Stimulated activated naive CD8-positive, alpha-beta T cell treated with anti-CD3 and anti-CD28 coated beads, Interleukin-15, Interleukin-2, amounts not matched to agents 100 ng/mL and 50 ng/mL, for 24 hours (primary cell): ENCODE measurements at regions not wholly inside any gene's neighbourhood (a gene's known extent, or its start where the extent isn't known, plus 50 kb on each side); places are given as distances from the start of the nearest gene placed in this dataset.
"Not testable (repeated sequence)": the region's sequence is repeated elsewhere in the genome, so short reads cannot be mapped to it uniquely, and the experiment has no call there.

ENCODE experiments used
- H3K27ac Mint-ChIP-seq: one replicate; pipeline ENCODE4 v1.8.0; 2021; ENCODE audit warnings: mild to moderate bottlenecking, mixed read lengths
- H3K27me3 Mint-ChIP-seq: one replicate; pipeline ENCODE4 v1.8.0; 2021; ENCODE audit warnings: mixed read lengths
- H3K36me3 Mint-ChIP-seq: one replicate; pipeline ENCODE4 v1.8.0; 2021; ENCODE audit warnings: low read depth, mixed read lengths
- H3K4me1 Mint-ChIP-seq: one replicate; pipeline ENCODE4 v1.8.0; 2021; ENCODE audit warnings: low read depth, mixed read lengths
- H3K4me3 Mint-ChIP-seq: one replicate; pipeline ENCODE4 v1.8.0; 2021; ENCODE audit warnings: mild to moderate bottlenecking, mixed read lengths
- H3K9me3 Mint-ChIP-seq: one replicate; pipeline ENCODE4 v1.8.0; 2021; ENCODE audit warnings: mixed read lengths

DNA sequence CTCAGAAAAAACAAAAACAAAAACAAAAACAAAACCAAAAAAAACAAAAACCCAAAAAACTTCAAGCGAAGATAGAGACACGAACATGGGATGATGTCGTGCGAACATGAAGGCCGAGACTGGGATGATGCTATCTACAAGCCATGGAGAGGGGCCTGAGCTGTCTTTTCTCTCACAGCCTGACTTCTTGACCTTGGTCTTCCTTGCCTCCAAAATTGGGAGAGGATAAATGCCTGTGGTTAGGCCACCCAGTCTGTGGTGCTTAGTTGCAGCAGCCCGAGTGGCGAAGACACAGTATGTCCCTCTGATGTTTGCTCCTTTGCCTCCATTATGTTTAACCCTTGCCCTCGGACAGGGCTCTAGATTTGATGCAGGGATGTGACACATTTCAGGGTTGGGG, 130.4 kb upstream of the BASP1 start:
- no peaks in the 10 kb centered on the region for H3K27me3 Mint-ChIP-seq
- no peaks in the 10 kb centered on the region for H3K9me3 Mint-ChIP-seq
- H3K27ac Mint-ChIP-seq: no peak overlapping the region
- H3K4me1 Mint-ChIP-seq: no peaks in the 10 kb centered on the region
- H3K36me3 Mint-ChIP-seq: no peaks in the 10 kb centered on the region
- no peak overlapping the region for H3K4me3 Mint-ChIP-seq

DNA sequence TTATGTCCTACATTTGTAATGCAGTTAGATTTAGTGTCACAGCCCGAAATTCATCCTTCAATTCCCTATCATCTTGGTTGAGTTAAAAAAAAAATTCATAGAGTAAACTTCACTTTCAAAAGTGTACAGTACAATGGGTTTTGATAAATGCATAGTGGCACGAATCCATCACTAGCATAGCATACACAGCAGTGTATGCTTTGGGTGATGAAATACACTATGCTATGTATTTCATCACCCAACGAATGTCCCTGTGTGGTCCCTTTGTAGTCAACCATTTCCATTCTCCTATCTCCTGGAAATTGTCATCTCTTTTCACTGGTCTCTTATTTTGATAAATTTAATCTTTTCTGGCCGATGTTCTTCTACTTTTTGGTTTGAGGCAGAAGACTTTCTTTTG, 129.4 kb upstream of the BASP1 start:
- H3K36me3 Mint-ChIP-seq: no peaks in the 10 kb centered on the region
- peaks cover 3% of the 10 kb centered on the region for H3K9me3 Mint-ChIP-seq
- no peak overlapping the region for H3K27ac Mint-ChIP-seq
- H3K4me1 Mint-ChIP-seq: no peaks in the 10 kb centered on the region
- H3K4me3 Mint-ChIP-seq: no peak overlapping the region
- H3K27me3 Mint-ChIP-seq: no peaks in the 10 kb centered on the region

DNA sequence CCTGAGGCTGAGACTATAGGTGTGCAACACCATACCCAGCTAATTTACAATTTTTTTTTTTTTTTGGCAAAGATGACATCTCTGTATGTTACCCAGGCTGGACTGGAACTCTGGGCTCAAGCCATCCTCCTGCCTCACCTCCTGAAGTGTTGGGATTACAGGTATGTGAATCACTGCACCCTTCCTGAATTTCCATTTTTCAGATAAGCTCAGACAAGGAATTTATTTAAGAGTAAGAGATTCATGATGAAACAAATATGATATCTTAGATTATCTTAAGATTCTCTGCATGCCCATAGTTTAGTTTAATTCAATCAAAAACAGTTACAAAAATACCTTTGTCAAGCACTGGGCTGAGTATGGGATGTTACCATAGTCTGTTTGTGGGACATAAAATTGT, 128.4 kb upstream of the BASP1 start:
- H3K27me3 Mint-ChIP-seq: no peaks in the 10 kb centered on the region
- H3K36me3 Mint-ChIP-seq: no peaks in the 10 kb centered on the region
- peaks cover 3% of the 10 kb centered on the region for H3K9me3 Mint-ChIP-seq
- H3K27ac Mint-ChIP-seq: no peak overlapping the region
- no peaks in the 10 kb centered on the region for H3K4me1 Mint-ChIP-seq
- no peak overlapping the region for H3K4me3 Mint-ChIP-seq

DNA sequence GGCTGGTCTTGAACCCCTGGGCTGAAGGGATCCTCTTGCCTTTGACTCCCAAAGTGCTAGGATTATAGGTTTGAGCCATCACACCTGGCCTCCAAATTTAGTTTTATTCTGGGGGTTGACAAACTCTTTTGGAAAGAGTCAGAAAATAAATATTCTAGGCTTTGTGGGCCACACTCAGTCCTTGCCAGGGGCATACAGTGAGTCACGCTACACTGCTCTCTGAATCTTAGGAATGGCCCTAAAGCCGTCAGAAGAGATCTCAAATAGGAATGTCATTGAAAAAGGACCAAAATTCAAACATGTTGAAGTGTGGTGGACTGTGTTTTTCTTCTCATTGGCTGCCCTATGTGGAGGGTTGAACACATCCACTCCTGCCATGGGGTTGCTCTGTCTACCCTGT, 127.7 kb upstream of the BASP1 start:
- H3K36me3 Mint-ChIP-seq: no peaks in the 10 kb centered on the region
- no peaks in the 10 kb centered on the region for H3K4me1 Mint-ChIP-seq
- H3K9me3 Mint-ChIP-seq: peaks cover 3% of the 10 kb centered on the region
- no peak overlapping the region for H3K4me3 Mint-ChIP-seq
- H3K27me3 Mint-ChIP-seq: no peaks in the 10 kb centered on the region
- H3K27ac Mint-ChIP-seq: no peak overlapping the region

DNA sequence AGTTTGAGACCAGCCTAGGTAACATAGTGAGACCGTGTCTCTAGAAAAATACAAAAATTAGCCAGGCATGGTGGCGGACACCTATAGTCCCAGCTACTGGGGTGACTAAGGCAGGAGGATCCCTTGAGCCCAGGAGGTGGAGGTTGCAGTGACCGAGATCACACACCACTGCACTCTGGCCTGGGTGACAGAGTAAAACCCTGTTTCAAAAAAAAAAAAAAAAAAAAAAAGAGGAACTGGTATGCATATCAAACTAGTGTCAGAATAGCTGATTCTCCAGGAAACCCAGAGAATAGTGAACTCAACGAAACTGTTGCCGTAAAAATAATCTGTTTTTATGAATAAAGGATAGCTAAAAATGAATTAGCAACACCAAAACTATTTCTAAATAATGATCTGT, 126.6 kb upstream of the BASP1 start:
- Mint-ChIP-seq H3K9me3 (peaks cover 6% of the 10 kb centered on the region), H3K36me3 (no peaks in the 10 kb centered on the region), H3K27ac (no peak overlapping the region), H3K27me3 (no peaks in the 10 kb centered on the region), H3K4me1 (no peaks in the 10 kb centered on the region), H3K4me3 (no peak overlapping the region)

DNA sequence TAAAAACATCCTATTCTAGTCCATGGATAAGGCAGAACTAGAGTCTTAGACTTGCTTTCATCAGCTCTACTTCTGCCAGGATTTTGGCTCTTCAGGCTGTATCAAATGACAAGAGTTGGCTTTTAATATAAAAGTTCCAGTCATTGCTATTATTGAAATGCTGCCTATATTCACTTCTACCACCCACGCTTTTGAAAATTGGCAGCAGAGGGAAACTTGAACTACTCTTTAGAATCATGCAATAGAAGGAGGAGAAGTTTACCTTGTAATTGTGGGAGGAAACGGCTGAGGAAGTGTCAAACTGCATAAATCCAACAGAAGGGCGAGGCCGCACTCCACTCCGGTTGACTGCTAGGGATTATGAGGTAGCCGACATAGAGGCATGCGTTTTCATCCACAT, 122.6 kb upstream of the BASP1 start:
- no peak overlapping the region for H3K4me3 Mint-ChIP-seq
- peaks cover 6% of the 10 kb centered on the region for H3K9me3 Mint-ChIP-seq
- no peak overlapping the region for H3K27ac Mint-ChIP-seq
- H3K36me3 Mint-ChIP-seq: no peaks in the 10 kb centered on the region
- H3K27me3 Mint-ChIP-seq: no peaks in the 10 kb centered on the region
- no peaks in the 10 kb centered on the region for H3K4me1 Mint-ChIP-seq

- H3K4me3 Mint-ChIP-seq: no peak overlapping the region
- H3K27ac Mint-ChIP-seq: no peak overlapping the region
- no peaks in the 10 kb centered on the region for H3K27me3 Mint-ChIP-seq
- H3K9me3 Mint-ChIP-seq: peaks cover 6% of the 10 kb centered on the region
- H3K4me1 Mint-ChIP-seq: no peaks in the 10 kb centered on the region
- no peaks in the 10 kb centered on the region for H3K36me3 Mint-ChIP-seq
Measured at GRCh38 chr5:17096952-17097695, 120.3 kb upstream of the BASP1 start.

- H3K36me3 Mint-ChIP-seq: no peaks in the 10 kb centered on the region
- H3K9me3 Mint-ChIP-seq: peaks cover 3% of the 10 kb centered on the region
- H3K4me3 Mint-ChIP-seq: no peak overlapping the region
- H3K4me1 Mint-ChIP-seq: no peaks in the 10 kb centered on the region
- H3K27ac Mint-ChIP-seq: no peak overlapping the region
- H3K27me3 Mint-ChIP-seq: no peaks in the 10 kb centered on the region
Measured at GRCh38 chr5:17099946-17100345, 117.5 kb upstream of the BASP1 start.

- no peaks in the 10 kb centered on the region for H3K4me1 Mint-ChIP-seq
Measured at GRCh38 chr5:17103461-17103860, 114.0 kb upstream of the BASP1 start.

DNA sequence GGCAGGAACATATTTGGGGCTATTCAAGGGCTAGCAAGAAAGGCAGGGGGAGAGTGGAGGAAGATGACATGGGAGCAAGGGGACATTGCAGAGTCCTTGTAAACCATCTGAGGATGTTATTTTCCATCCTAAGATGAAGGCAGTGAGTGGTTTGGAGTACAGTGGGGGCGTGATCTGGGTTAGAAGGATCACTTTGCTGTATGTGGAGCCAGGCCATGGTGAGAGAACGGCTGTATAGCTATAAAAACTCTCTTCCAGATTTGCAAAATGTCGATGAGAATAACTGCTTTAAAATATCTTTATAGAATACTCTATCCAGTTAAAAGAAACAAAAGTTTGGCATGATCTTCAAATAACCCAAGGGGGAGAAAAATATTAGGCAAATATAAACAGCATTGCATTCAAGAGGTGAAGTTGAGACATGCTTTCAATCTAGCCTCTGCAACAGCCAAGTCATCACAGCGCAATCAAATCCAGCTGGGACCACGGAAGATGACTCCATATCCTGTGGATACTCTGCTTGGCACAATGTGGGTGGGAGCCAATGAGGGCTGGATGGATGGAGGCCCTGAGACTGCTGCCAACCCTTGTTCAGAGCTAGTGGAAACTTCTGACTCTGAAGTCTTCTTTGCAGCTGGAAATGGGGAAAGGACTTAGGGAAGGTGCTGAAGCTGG, 111.5 kb upstream of the BASP1 start:
- Mint-ChIP-seq H3K9me3 (no peaks in the 10 kb centered on the region), H3K27me3 (no peaks in the 10 kb centered on the region), H3K27ac (no peak overlapping the region), H3K36me3 (no peaks in the 10 kb centered on the region), H3K4me3 (no peak overlapping the region), H3K4me1 (no peaks in the 10 kb centered on the region)

More at GRCh38 chr5:17103461-17103860, 114.0 kb upstream of the BASP1 start:
- Mint-ChIP-seq H3K27ac (no peak overlapping the region), H3K36me3 (no peaks in the 10 kb centered on the region), H3K27me3 (no peaks in the 10 kb centered on the region), H3K9me3 (no peaks in the 10 kb centered on the region), H3K4me3 (no peak overlapping the region)

- no peak overlapping the region for H3K4me3 Mint-ChIP-seq
- no peaks in the 10 kb centered on the region for H3K27me3 Mint-ChIP-seq
- H3K36me3 Mint-ChIP-seq: no peaks in the 10 kb centered on the region
- H3K4me1 Mint-ChIP-seq: no peaks in the 10 kb centered on the region
- H3K9me3 Mint-ChIP-seq: no peaks in the 10 kb centered on the region
- no peak overlapping the region for H3K27ac Mint-ChIP-seq
Measured at GRCh38 chr5:17106521-17106920, 110.9 kb upstream of the BASP1 start.

- not testable (repeated sequence) for H3K27me3 Mint-ChIP-seq, H3K4me3 Mint-ChIP-seq, H3K36me3 Mint-ChIP-seq, H3K27ac Mint-ChIP-seq, H3K9me3 Mint-ChIP-seq, H3K4me1 Mint-ChIP-seq
Measured at GRCh38 chr5:17112091-17112716, 105.2 kb upstream of the BASP1 start.

DNA sequence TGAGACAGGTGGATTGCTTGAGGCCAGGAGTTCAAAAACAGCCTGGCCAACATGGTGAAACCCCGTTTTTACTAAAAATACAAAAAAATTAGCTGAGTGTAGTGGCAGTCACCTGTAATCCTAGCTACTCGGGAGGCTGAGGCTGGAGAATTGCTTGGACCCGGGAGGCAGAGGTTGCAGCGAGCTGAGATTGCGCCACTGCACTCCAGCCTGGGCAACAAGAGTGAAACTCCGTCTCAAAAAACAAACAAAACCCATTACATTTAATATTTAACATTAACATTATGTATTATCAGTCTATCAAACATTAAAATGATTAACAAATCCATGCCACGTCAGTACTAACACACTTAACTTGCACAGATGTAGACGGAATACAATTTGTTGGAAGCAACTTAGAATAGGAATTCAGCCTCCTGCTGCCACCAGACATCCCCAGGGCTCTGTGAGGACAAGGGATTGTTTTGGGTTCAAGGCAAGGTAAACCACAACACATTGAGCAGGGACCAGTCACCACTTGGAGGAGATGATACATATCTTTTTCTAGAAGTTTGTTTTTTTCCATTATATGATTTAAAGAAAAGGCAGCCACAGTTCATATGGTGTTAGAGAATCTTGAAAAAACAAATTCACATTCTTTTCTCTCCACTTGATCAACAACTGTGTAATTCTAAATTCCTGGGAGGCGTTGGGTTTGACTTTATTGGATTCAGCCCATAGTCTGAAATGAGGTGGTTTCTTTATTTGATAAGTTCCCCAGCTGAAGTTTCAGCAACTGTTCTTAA, 104.1 kb upstream of the BASP1 start:
- peaks cover under 1% of the 10 kb centered on the region for H3K4me1 Mint-ChIP-seq
- no peak overlapping the region for H3K27ac Mint-ChIP-seq
- no peaks in the 10 kb centered on the region for H3K9me3 Mint-ChIP-seq
- H3K36me3 Mint-ChIP-seq: no peaks in the 10 kb centered on the region
- H3K27me3 Mint-ChIP-seq: no peaks in the 10 kb centered on the region
- no peak overlapping the region for H3K4me3 Mint-ChIP-seq

DNA sequence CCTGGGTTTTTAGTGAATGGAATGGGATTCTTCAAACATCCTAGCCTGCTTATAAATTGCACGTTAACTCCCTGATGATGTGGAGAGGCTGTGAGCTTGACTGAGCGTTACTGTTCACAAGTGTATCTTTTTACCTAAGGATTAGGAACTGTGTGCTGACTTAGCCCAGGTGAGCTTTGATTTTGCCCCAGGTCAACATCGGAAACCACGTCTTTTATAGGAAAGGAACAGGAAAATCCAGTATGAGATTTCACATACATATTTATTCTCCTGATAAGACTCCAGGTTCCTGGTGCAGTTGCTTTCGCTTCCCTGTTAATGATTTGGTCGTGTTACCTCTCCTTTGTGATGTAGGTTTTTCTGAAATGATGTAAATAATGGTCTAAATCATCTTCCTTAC, 103.2 kb upstream of the BASP1 start:
- Mint-ChIP-seq H3K27me3 (peaks cover 5% of the 10 kb centered on the region), H3K36me3 (no peaks in the 10 kb centered on the region), H3K27ac (no peak overlapping the region), H3K4me3 (no peak overlapping the region), H3K9me3 (no peaks in the 10 kb centered on the region), H3K4me1 (peaks cover 6% of the 10 kb centered on the region)
